MM.1S (cell line): ENCODE measurements at regions not wholly inside any gene's neighbourhood (a gene's known extent, or its start where the extent isn't known, plus 50 kb on each side); places are given as distances from the start of the nearest gene placed in this dataset.

Source experiments
- DNase-seq: peaks from one replicate; pipeline ENCODE4 v3.0.0-alpha.2; 2015
- H2AFZ ChIP-seq: fragments of 300-600 bp; sonication (generic); 2 replicates; pipeline ENCODE4 v1.6.0; 2016; ENCODE audit warnings: antibody characterized with exemption, low read length
- H3F3A ChIP-seq: fragments of 300-600 bp; sonication (generic); 2 replicates; pipeline ENCODE4 v1.6.1; 2016; ENCODE audit warnings: mild to moderate bottlenecking, antibody characterized with exemption, low read length, moderate library complexity, mixed read lengths; ENCODE audit not compliant: insufficient read depth
- H3K27ac ChIP-seq: fragments of 300-600 bp; sonication (generic); 2 replicates; pipeline ENCODE4 v1.5.1; 2016; ENCODE audit warnings: mild to moderate bottlenecking, low read length
- H3K27me3 ChIP-seq: fragments of 300-600 bp; sonication (generic); replicated peaks from 2 replicates; pipeline ENCODE4 v1.6.0; 2016; ENCODE audit warnings: low read length; ENCODE audit not compliant: insufficient read depth
- H3K36me3 ChIP-seq: fragments of 300-600 bp; sonication (generic); replicated peaks from 2 replicates; pipeline ENCODE4 v1.6.1; 2016; ENCODE audit warnings: mild to moderate bottlenecking, low read length, mixed read lengths; ENCODE audit not compliant: insufficient read depth
- H3K4me1 ChIP-seq: fragments of 300-600 bp; sonication (generic); 2 replicates; pipeline ENCODE4 v1.6.1; 2016; ENCODE audit warnings: low read length, mixed read lengths
- H3K4me2 ChIP-seq: fragments of 300-600 bp; sonication (generic); 2 replicates; pipeline ENCODE4 v1.6.0; 2016; ENCODE audit warnings: low read depth, low read length
- H3K4me3 ChIP-seq: fragments of 300-600 bp; sonication (generic); 2 replicates; pipeline ENCODE4 v1.5.1; 2016; ENCODE audit warnings: low read length, mixed read lengths
- H3K79me2 ChIP-seq: fragments of 300-600 bp; sonication (generic); 2 replicates; pipeline ENCODE4 v1.6.1; 2016; ENCODE audit warnings: mixed run types, low read length, mixed read lengths
- H3K9ac ChIP-seq: fragments of 300-600 bp; sonication (generic); 2 replicates; pipeline ENCODE4 v1.6.1; 2016; ENCODE audit warnings: low read length, mixed read lengths
- H3K9me2 ChIP-seq: fragments of 300-600 bp; sonication (generic); replicated peaks from 2 replicates; pipeline ENCODE4 v1.6.1; 2016; ENCODE audit warnings: mild to moderate bottlenecking, low read length, mixed read lengths; ENCODE audit not compliant: insufficient read depth
- H3K9me3 ChIP-seq: fragments of 300-600 bp; sonication (generic); replicated peaks from 2 replicates; pipeline ENCODE4 v1.6.1; 2016; ENCODE audit warnings: mild to moderate bottlenecking, low read length, mixed read lengths; ENCODE audit not compliant: insufficient read depth
- H4K20me1 ChIP-seq: fragments of 300-600 bp; sonication (generic); 2 replicates; pipeline ENCODE4 v1.6.1; 2016; ENCODE audit warnings: mild to moderate bottlenecking, low read length, moderate library complexity, mixed read lengths; ENCODE audit not compliant: insufficient read depth
- CTCF ChIP-seq: fragments of 300-600 bp; sonication (generic); IDR thresholded peaks from 2 replicates; pipeline ENCODE4 v1.5.1; 2016; ENCODE audit warnings: antibody characterized with exemption, low read length, mixed read lengths
- EZH2 ChIP-seq: fragments of 300-600 bp; sonication (generic); optimal IDR thresholded peaks from 2 replicates; pipeline ENCODE3; 2017; ENCODE audit warnings: low read depth, mild to moderate bottlenecking, antibody characterized with exemption, low read length, mixed read lengths
- EZH2phosphoT487 ChIP-seq: fragments of 300-600 bp; sonication (generic); IDR thresholded peaks from 2 replicates; pipeline ENCODE4 v1.6.1; 2018; ENCODE audit warnings: antibody characterized with exemption, low read length

GRCh38 chr3:95476534-95476933 is 1337.9 kb upstream of the EPHA6 start:
- H3K9ac ChIP-seq, result no peak overlapping the region
- no peaks in the 10 kb centered on the region for H3K4me1 ChIP-seq
- H3K4me2 ChIP-seq, result no peak overlapping the region
- no peaks in the 10 kb centered on the region for H3K9me3 ChIP-seq
- H3K79me2 ChIP-seq, result no peaks in the 10 kb centered on the region
- no peaks in the 10 kb centered on the region for H4K20me1 ChIP-seq
- no peak overlapping the region for H3K4me3 ChIP-seq
- DNase-seq, result no peak
- H3K27me3 ChIP-seq, result no peaks in the 10 kb centered on the region
- no peaks in the 10 kb centered on the region for H3K36me3 ChIP-seq
- H3K9me2 ChIP-seq, result no peaks in the 10 kb centered on the region
- H3K27ac ChIP-seq, result no peak overlapping the region
- no peak for TF ChIP-seq EZH2phosphoT487
- TF ChIP-seq CTCF, result no peak
- TF ChIP-seq EZH2, result no peak
- H3F3A ChIP-seq, result no peaks in the 10 kb centered on the region
- H2AFZ ChIP-seq, result no peak overlapping the region

DNA sequence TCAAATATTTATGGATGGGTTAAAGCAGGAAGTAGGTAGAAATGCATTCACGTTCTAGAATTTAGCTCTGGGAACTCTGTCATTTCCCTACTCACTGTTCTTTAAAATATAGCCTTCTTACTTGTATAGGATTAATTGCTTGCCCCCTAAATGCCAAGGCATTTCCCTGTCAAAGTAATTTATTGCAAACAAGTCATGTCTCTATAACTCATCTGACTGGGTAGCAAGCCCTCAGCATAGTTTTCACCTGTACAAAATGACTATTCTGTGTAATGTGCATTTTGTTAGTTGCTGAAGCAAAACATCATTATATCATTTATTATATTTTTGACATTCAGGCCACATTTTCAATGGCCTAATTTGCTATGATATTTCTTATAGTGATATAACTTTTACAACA is 1308.2 kb upstream of the EPHA6 start:
- TF ChIP-seq CTCF (no peak), EZH2phosphoT487 (no peak), EZH2 (no peak)
- Histone ChIP-seq H2AFZ (no peak overlapping the region), H3K9ac (no peak overlapping the region), H3K36me3 (no peaks in the 10 kb centered on the region), H3K4me2 (no peak overlapping the region), H3F3A (no peaks in the 10 kb centered on the region), H3K9me2 (no peaks in the 10 kb centered on the region), H3K4me3 (no peak overlapping the region), H4K20me1 (no peaks in the 10 kb centered on the region), H3K4me1 (no peaks in the 10 kb centered on the region), H3K27ac (no peak overlapping the region), H3K27me3 (no peaks in the 10 kb centered on the region), H3K79me2 (no peaks in the 10 kb centered on the region), H3K9me3 (no peaks in the 10 kb centered on the region)
- DNase-seq, result no peak

DNA sequence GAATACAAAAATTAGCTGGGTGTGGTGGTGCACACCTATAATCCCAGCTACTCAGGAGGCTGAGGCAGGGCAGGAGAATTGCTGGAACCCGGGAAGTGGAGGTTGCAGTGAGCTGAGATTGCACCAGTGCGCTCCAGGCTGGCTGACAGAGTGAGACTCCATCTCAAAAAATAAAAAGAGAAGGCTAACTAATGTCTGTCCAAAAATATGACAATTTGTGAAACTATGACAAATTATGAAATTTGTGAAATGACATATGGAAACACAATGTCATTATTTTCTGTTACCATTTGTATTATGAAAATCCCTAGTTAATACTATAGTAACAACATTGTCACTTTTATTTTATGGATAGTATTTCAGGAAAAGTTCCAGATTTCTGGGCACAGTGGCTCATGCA is 1306.3 kb upstream of the EPHA6 start:
- Histone ChIP-seq H4K20me1 (no peaks in the 10 kb centered on the region), H3K4me3 (no peak overlapping the region), H2AFZ (no peak overlapping the region), H3K36me3 (no peaks in the 10 kb centered on the region), H3K4me1 (no peaks in the 10 kb centered on the region), H3K4me2 (no peak overlapping the region), H3K9me2 (no peaks in the 10 kb centered on the region), H3F3A (no peaks in the 10 kb centered on the region), H3K9me3 (no peaks in the 10 kb centered on the region), H3K9ac (no peak overlapping the region), H3K27me3 (no peaks in the 10 kb centered on the region), H3K79me2 (no peaks in the 10 kb centered on the region), H3K27ac (no peak overlapping the region)
- no peak for TF ChIP-seq EZH2
- no peak for TF ChIP-seq EZH2phosphoT487
- no peak for TF ChIP-seq CTCF
- DNase-seq, result no peak
